ENCODE measurements at regions not wholly inside any gene's neighbourhood (a gene's known extent, or its start where the extent isn't known, plus 50 kb on each side); places are given as distances from the start of the nearest gene placed in this dataset.

DNA sequence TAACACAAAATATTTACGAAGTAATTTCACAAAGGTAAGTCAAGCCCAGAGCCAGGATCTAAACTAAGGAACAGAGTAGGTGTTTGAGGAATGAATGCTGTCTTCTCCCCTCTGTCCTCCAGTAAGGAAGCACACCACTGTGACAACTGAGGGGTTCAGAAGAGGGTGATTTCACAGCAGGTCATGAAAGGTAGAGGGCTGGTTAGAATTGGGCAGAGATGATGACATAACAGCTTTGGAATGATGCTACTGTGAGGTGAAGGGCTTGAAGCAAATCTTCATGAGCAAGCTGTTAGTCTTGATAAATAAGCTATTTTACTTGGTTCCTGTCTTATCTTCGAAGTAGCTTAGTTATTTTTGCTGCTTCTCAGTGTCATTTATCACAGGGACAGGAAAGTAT lies 498.6 kb downstream of the FGF9 start:
- H3K27me3 ChIP-seq, result no peaks in the 10 kb centered on the region
- no peak for TF ChIP-seq CTCF (IDR thresholded peaks at IDR 0.05)
- no peak for TF ChIP-seq POLR2AphosphoS5 (IDR thresholded peaks at IDR 0.05)
- TF ChIP-seq POLR2A (IDR thresholded peaks at IDR 0.05), result no peak
- no peaks in the 10 kb centered on the region for H3K36me3 ChIP-seq
- no peak overlapping the region for H3K4me3 ChIP-seq
- no peak overlapping the region for H3K27ac ChIP-seq
- intact Hi-C loops (cut with DNase I; ENCODE audit: low total_unique reads), result no loop called here
- H3K9me3 ChIP-seq, result no peaks in the 10 kb centered on the region
- no peaks in the 10 kb centered on the region for H3K4me1 ChIP-seq
- no peak for DNase-seq (ENCODE audit: low spot score in 2 of 2)

GRCh38 chr13:22173610-22174009 lies 502.7 kb downstream of the FGF9 start:
- intact Hi-C loops (cut with DNase I; ENCODE audit: low total_unique reads), result no loop called here
- no peak overlapping the region for H3K4me3 ChIP-seq
- no peaks in the 10 kb centered on the region for H3K4me1 ChIP-seq
- no peaks in the 10 kb centered on the region for H3K9me3 ChIP-seq
- no peaks in the 10 kb centered on the region for H3K27me3 ChIP-seq
- TF ChIP-seq POLR2A (IDR thresholded peaks at IDR 0.05) (no peak), CTCF (IDR thresholded peaks at IDR 0.05) (no peak), POLR2AphosphoS5 (IDR thresholded peaks at IDR 0.05) (no peak)
- no peak for DNase-seq (ENCODE audit: low spot score in 2 of 2)
- no peak overlapping the region for H3K27ac ChIP-seq
- H3K36me3 ChIP-seq, result no peaks in the 10 kb centered on the region

DNA sequence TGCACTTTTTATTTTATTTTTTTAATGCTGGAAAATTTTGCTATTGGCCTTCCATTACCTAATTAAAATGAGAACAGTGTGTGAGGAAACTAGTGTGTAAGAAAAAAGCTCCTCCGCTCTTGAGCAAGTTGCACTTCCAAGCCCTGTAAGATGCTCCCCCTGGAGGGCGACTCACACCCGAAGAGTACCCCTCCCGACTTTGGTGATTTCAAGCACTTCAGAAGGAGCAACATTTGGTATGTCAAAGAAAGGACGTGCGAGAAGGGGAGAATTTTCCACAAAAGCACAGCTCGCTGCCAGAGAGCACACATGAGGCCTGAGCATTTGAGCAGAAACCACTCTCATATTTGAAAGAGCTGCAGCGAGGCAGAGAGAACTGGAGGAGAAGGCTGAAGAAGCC lies 504.4 kb downstream of the FGF9 start:
- intact Hi-C loops (cut with DNase I; ENCODE audit: low total_unique reads), result no loop called here
- H3K4me3 ChIP-seq, result no peak overlapping the region
- no peaks in the 10 kb centered on the region for H3K9me3 ChIP-seq
- H3K27ac ChIP-seq, result no peak overlapping the region
- no peaks in the 10 kb centered on the region for H3K36me3 ChIP-seq
- DNase-seq (ENCODE audit: low spot score in 2 of 2), result no peak
- H3K27me3 ChIP-seq, result no peaks in the 10 kb centered on the region
- no peak for TF ChIP-seq POLR2AphosphoS5 (IDR thresholded peaks at IDR 0.05)
- TF ChIP-seq POLR2A (IDR thresholded peaks at IDR 0.05), result no peak
- TF ChIP-seq CTCF (IDR thresholded peaks at IDR 0.05), result no peak
- no peaks in the 10 kb centered on the region for H3K4me1 ChIP-seq

- DNase-seq (ENCODE audit: low spot score in 2 of 2), result no peak
- intact Hi-C loops (cut with DNase I; ENCODE audit: low total_unique reads), result no loop called here
- Histone ChIP-seq H3K27me3 (no peaks in the 10 kb centered on the region), H3K9me3 (no peaks in the 10 kb centered on the region), H3K4me1 (no peaks in the 10 kb centered on the region), H3K27ac (no peak overlapping the region), H3K4me3 (no peak overlapping the region), H3K36me3 (no peaks in the 10 kb centered on the region)
- TF ChIP-seq POLR2AphosphoS5 (IDR thresholded peaks at IDR 0.05) (no peak), POLR2A (IDR thresholded peaks at IDR 0.05) (no peak), CTCF (IDR thresholded peaks at IDR 0.05) (no peak)
Measured at GRCh38 chr13:22175815-22176214, 504.9 kb downstream of the FGF9 start.

- intact Hi-C loops (cut with DNase I; ENCODE audit: low total_unique reads), result no loop called here
- no peaks in the 10 kb centered on the region for H3K4me1 ChIP-seq
- no peaks in the 10 kb centered on the region for H3K36me3 ChIP-seq
- H3K4me3 ChIP-seq, result no peak overlapping the region
- no peaks in the 10 kb centered on the region for H3K27me3 ChIP-seq
- no peak for DNase-seq (ENCODE audit: low spot score in 2 of 2)
- H3K27ac ChIP-seq, result no peak overlapping the region
- H3K9me3 ChIP-seq, result no peaks in the 10 kb centered on the region
- TF ChIP-seq POLR2A (IDR thresholded peaks at IDR 0.05), result no peak
- TF ChIP-seq CTCF (IDR thresholded peaks at IDR 0.05), result no peak
- no peak for TF ChIP-seq POLR2AphosphoS5 (IDR thresholded peaks at IDR 0.05)
Measured at GRCh38 chr13:22176968-22177520, 506.2 kb downstream of the FGF9 start.
